HG03521 (cell line): ENCODE measurements at regions not wholly inside any gene's neighbourhood (a gene's known extent, or its start where the extent isn't known, plus 50 kb on each side); places are given as distances from the start of the nearest gene placed in this dataset.

Experiments
- ATAC-seq: cut with Tn5 transposase; IDR thresholded peaks from one replicate; pipeline ENCODE4 v1.9.1; 2021; ENCODE audit warnings: mild to moderate bottlenecking, moderate library complexity; ENCODE audit not compliant: unreplicated experiment

DNA sequence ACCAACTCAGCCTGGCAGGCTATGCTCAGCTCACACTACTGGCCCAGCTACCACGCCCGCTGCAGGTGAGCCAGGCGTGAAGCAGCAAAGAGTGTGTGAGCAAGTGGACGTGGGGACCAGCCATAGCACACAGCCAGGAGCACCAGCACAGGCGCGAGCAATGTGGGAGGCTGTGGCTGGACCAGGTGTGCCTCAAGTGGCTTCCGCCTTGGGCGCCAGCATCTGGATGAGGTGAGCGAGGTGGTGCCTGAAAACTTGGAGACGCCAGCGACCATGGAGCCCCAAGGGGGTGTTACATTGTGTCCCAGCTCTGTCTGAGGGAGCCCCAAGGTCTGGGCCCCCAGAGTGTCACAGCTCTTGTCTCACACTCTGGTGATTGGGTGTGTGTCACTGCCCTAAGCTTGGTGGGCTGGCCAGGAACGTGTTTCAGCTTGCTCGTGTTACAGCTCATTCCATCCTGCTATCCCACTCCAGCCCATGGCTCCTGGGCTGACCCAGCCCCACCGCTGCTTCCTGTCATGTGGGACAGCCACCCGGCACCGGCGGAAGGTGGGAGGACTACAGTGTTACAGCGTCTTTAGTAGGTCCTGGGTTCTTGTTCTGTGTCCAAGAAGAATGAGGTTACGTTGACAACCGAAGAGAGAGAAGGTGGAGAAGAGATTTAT, 508.0 kb upstream of the MMS22L start:
- ATAC-seq: no peak

DNA sequence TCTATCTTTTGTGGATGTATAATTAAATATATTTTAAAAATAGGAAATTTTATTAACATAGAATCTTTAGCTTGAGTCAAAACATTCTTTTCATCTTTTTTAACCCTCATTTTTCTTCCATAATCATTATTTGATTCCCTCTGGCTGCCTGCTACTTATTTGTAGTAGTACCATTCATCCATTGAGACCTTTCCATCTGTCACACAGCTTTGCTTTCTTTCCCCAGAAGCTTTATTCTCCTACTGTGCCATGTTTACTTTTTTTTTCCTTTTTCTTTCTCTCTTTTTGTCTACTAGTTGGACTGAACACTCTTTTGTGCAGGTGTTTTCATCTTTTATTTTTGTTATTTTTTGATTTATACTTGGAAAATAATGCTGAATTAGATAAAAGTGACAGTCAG, 522.6 kb upstream of the MMS22L start:
- ATAC-seq: no peak

DNA sequence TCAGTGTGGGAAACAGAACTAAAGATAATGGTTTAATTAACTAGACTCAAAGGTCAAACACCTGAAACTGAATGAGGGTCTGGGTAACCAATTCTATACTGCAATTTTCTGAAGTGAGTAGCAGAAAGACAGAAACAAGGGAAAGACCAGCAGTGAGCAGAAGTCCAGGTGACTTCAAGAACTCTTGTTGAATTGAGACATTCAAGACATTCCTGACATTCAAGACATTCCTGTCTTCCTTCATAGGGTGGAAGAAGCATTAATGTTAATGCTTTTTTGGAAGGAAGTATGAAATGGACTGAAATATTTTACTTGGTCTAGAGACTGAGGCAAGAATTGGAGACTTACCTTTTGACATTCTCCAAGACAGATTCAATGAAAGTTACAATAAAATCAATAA, 529.9 kb upstream of the MMS22L start:
- no peak for ATAC-seq

DNA sequence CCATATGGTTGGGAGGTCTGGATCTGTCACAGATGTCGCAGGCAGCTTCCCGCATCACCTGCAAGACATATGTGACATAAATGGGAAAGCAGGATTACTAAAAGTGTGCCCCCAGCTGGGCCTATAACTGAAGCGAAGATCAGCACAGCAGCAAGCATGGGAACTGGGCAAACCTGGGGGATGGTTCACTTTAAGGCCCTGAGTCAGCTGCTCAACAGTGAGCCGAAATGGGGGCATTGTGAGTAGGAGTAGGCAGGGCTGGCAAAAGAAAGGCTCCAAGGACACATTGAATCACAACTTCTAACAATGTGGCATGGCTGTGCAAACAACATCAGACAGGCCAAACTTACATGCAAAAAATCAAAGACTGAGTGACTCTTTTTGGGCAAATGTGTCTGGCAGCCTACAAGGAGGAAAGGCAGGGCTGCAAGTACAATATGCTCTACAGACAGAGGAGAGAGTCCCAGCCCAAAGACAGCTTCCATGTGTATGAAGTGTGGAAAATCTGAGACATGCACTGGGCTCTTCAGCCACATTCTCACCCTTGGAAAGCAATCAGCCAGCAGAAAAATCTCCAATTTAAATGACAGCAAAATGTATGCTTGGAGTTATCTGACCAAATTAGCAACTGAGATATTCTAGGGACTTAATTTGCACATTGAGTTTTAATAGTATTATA, 531.0 kb upstream of the MMS22L start:
- no peak for ATAC-seq

DNA sequence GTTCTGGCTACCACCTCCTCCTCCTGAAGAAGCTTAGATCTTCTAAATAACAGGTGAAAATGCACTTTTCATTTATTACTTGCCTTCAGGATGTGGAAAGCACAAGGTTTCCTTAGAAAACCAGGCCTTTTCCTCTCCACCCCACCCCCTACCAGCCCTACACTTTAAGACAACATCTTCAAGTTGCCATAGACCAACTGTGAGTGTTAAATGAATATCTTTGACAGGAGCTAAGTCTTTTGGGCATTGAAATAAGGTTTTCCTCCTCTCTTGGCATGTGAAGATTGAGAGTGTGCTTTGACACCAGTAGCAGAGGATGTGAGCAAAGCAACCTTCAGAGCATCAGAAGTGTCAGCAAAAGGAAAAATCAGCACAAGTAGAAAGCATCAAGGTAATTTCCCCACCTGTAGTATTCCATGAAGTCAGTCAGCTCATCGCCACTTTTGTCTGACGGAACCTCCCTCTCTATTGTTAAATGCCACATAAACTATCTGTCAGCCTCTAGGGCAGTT, 532.3 kb upstream of the MMS22L start:
- no peak for ATAC-seq

DNA sequence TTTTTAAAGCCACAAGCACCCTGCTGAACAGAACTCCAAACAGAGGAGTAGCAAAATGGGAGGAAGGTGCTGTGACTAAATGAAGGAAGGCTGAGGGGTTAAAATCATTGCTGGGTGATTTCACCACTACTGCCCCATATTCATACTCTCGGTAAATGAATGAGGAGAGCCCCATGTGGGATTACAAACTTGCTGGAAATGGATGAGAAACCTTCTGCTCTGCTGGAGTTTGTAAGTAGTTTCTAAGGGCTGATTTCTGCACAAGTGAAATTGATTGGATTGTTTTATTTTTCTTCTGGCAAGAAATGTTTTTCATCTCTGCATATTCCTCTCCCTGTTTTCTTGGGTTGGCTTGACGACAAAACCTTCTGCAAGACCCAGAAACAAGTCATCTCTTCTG, 533.5 kb upstream of the MMS22L start:
- no peak for ATAC-seq

DNA sequence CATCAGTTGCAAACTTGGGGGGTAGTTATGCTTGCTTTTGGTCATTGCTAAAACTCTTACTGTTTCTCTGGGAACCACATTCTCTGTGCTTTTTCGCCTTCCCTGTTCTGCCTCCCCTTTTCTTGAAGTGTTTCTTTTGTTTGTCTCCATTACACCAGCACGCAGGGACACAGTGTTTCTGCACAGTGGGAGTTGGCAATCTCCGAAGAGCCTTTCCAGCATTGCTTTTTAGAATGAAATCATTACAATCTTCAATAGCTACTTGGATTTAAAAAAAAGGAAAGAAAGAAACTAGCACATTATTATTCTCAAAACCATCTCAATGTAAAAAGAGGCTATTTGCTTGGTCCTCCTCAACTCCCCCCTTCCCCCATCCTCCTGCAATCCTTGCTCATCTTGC, 536.7 kb upstream of the MMS22L start:
- ATAC-seq: no peak

DNA sequence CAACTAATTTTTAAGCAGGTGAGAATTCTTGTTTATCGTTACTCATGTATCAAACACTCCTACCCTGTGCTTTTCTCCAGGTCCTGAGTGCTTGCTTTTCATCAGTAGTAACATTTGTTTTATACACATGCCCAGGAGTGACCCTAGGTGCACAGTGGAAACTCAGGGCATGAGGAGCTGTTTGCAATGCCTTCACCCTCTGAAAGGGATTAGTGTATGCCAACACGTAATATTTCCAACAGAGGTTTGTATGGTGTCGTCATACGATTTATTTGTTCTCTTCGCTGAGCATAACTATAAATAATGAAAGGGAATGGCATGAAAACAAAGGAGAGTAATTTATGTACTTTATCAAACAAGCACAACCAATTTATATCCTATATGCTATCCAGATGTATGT, 537.4 kb upstream of the MMS22L start:
- ATAC-seq: no peak

DNA sequence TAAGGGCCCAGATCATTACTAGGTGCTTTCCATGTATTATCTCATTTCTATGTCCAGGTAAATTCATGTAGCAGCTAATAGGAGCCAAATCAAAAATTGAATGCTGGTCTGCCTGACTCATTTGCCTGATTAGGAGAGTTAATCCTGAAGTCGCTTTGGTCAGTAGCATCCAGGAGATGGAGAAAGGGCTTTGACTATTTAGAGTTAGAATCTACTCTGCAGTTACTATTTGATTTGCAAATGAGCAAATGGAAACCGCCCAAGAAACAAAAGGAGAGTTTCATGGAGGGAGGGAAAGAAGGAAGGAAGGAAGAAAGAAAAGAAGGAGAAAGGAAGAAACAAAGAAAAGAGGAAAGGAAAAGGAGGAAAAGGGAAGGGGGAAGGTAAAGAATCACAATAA, 539.6 kb upstream of the MMS22L start:
- no peak for ATAC-seq

DNA sequence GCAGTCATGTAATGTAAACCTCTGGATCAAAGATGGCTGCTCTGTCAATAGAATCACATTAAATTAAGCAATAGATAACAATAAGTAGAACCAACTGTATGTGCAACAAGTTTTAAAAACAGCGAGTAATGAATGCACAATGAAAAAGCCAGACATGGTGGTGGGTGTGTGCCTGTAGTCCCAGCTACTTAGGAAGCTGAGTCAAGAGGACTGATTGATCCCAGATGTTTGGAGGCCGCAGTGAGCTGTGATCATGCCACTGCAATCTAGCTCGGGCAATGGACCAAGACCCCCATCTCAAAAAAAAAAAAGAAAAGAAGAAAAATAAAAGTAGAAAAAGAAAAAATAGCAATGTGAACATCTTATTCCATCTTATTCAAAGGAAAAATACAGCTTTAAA, 558.7 kb upstream of the MMS22L start:
- ATAC-seq: no peak

DNA sequence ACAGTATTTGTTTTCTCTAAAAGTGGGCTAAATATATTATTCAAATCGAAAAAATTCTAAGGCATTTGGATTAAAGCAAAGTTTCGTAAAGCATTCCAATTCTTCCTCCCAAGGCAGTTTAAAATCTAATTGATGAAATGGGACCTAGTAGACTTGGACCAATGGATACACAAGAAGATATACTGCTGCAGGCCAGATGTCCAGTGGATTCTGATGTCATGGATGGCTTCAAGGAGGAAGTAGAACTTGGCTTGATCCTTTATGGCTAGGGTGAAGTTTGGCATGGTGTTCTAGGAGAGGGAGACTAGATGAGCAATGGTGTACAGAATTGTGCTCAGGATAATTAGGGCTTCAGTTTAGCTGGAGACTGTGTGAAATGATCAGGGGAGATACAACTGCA, 559.5 kb upstream of the MMS22L start:
- ATAC-seq: no peak

DNA sequence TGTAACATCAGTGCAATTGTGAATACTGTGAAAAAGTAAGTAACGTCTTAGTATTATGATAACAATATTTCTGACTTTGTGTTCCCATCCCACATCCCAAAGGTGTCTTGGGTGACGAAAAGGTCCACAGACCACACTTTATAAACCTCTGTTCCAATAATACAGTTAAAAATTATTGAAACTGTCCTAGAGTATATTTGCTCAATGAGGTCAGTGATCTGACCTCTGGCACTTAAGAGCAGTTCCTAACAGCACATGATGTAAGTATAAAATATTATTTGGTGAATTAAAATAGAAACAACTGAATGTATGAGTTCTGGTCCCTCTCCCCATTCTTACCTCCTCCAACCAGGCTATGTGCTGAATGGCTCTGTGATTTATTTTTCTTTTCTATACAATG, 566.4 kb upstream of the MMS22L start:
- no peak for ATAC-seq

DNA sequence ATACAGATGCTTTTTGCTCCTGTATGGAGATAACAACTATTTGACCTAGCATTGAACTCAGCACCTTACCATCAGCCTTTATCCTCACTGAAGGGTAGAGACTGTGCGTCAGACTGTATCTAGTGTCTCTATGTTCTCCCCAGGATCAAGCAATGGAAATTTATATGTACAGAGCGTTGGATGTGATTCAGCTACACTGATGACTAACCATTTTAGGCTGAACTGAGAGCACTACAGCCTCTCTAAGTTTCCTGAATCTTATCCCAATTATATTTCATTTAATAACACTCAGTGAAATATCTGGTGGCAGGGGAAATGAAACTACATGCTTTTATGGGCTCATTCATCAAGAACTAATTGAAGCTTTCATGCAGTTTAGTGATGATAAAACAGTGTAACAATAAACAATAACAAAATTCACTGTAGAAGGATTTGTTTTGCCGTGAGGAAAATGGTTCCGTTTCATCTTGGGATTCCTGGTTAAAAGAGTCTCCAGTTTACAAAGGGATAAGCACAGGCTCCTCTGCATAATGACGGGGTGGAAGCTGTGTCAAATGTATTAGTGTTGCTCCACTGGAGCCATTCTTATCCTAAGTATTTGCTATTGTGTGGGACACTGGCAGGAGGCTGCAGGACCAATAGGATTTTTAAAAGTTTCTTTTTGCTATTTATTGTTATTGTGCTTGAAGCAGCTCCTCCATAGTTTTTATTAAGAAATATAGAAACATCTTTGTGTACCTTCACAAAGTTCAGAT, 567.6 kb upstream of the MMS22L start:
- ATAC-seq: no peak

DNA sequence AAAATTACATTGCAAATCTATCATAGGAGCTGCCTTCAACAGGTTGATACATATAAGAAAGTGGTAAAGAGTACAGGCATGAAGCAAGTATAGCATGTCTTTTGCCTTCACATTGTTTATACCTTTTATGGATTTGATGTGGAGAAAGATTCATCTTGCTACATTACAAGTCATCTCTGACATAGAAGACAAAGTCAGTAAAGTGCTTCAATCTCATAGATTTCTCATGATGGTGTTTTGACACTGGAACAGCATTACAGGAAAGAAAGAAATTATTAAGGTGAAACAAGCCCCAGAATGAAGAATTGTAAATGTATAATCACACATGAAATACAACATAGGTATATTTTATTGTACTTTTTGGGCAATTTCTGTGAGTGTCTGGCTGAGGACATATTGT, 580.7 kb upstream of the MMS22L start:
- no peak for ATAC-seq

DNA sequence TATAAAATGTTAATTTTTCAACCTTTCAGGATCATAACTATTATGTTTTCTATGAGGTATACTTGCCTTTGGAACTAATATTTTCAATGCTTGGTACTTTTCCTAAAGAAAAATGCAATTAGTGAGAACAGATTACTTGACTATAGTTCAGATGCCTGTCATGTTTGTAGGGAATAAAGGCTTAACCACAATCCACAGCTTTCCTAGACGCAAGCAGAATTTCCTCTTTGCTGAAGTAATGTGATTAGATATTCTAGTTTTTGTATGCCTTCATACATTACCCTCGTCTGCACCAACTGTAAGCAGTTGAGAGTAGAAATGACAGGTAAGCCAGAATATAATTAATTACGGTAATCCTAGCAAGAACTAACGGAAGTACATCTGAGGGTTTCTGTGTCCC, 581.4 kb upstream of the MMS22L start:
- ATAC-seq: no peak

DNA sequence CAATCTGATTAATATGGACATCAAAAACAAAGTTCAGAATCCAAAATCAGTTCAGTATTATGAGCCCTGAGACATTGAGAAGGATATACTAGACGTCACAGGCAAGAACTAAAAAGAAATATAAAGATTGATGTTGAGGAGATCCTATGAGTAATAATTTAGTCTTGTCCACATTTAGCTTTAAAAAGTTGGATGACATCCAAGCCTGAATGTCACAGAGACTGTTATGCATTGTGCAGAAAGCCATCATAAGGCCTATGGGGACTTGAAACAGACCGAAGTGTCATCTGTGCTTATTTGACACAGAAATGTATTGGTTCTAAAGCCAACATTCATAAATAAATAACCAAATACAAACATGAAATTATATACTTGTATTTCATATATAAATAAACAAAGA, 581.8 kb upstream of the MMS22L start:
- ATAC-seq: no peak

DNA sequence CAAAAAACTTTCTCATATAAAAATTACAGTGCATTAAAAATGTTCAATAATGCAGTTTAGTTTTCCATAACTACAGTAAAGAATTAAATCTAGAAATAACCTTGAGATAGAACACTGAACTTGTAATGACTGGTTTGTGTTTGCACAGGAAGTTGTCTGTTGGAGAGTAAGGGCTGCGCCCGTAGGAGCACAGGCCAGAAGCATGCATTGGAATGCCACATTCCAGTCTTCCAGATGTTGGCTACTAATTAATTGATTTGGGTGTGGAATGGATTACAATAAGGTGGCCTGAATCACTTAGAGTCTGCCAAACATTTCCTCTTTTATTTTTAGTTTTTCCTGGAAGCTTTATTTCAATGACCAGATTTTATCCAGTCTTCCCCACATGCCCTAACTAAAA, 582.6 kb upstream of the MMS22L start:
- no peak for ATAC-seq

DNA sequence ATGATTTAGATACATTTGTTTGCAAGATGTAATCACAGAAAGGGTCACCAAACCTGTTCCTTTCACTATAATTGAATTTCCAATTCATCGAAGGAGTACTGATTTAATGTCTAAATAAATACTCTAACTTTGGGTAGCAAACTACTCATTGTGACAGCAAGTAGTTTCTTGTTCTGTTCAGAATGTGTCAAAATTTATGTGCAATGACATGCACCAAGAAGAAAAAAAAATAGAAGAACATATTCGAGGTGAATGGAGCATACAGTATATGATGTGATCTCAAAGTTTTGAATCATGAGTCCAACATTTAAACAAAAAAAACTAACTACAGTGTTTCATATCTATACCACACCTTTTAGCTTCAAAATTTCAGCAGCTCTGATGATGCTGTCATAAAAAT, 583.6 kb upstream of the MMS22L start:
- no peak for ATAC-seq

DNA sequence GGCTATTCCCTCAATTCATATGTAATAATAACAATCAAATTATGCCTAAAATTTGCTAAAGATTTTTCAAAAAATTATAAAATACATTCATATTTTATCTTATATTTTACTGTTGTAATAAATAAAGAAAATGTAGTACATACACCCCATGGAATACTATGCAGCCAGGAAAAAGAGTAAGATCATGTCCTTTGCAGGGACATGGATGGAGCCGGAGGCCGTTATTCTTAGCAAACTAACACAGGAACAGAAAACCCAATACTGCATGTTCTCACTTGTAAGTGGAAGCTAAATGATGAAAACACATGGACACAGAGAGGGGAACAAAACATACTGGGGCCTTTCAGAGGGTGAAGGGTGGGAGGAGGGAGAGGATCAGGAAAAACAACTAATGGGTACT, 584.2 kb upstream of the MMS22L start:
- no peak for ATAC-seq

DNA sequence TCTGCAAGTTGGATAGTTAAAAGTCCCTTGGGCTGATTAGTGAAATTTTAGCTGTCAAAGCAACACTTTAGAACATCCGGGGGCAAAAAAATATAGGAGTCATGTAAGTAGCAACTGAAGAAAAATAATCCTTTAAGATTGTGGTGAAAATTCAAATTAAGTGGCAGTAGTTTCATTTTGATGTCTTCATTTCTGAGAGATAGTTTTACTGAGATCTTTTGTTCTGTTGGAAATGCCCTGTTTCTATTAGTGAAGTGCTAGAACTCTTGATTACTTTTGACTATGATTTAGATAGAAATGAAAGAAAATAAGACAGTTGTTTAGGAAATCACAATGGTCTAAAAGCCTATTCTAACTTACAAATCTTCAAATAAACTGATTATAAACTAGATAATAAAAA, 587.3 kb upstream of the MMS22L start:
- no peak for ATAC-seq

DNA sequence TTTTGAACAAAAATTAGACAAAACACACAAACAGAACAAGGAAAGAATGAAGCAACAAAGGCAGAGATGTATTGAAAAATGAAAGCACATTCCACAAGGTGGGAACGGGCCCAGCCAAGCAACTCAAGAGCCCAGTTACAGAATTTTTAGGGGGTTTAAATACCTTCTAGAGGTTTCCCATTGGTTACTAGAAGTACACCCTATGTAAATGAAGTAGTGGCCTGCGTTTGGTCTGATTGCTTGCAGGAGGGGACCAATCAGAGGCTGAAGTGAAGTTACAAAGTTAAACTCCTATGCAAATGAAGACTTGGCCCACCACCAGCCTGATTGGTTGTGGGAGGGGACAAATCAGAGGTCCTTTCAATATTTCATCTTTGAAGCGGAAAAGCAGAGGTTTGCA, 593.7 kb upstream of the MMS22L start:
- no peak for ATAC-seq

DNA sequence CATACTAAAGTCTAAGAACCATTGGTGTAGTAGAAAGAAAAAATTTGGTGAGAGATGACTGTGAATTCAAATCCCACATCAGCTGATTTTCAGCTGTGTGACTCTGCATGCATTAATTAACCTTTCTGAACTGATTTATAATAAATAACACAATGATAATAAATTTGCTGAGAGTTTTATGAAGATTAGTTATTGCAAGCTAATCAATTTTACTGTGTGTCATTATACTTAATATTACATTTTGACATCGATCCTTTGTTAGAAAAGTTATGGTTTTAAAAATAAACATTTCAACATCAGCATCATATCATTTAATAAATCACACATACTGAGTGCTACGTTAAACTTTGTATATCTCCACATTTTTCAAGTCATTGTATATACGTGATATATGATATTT, 599.7 kb upstream of the MMS22L start:
- no peak for ATAC-seq
